ENCODE measurements at regions not wholly inside any gene's neighbourhood (a gene's known extent, or its start where the extent isn't known, plus 50 kb on each side); places are given as distances from the start of the nearest gene placed in this dataset.
A peak's percentile ranks its signal among the peaks of the same experiment; 100 is the strongest.

GRCh38 chr18:43596105-43596712 is 318.9 kb upstream of the SYT4 start:
- H3K36me3 ChIP-seq (ENCODE audit: control insufficient read depth in 4 of 4, insufficient read depth in 4 of 4, low read length in 4 of 4) = no peaks in the 10 kb centered on the region
- peak in 2 of 3 donors; percentile 34 to 52 for DNase-seq
- no peaks in the 10 kb centered on the region for H3K9me3 ChIP-seq (ENCODE audit: control insufficient read depth in 4 of 4, insufficient read depth in 3 of 4, low read length in 3 of 4)
- H3K4me1 ChIP-seq (ENCODE audit: control insufficient read depth in 5 of 5, insufficient read depth in 5 of 5, low read length in 5 of 5) = no peaks in the 10 kb centered on the region
- WGBS, 2 donors = 54 to 62% methylated on average over 3 of the region's 3 CpGs
- H3K27me3 ChIP-seq (ENCODE audit: control insufficient read depth in 3 of 3, insufficient read depth in 3 of 3, low read length in 2 of 3) = no peaks in the 10 kb centered on the region
- peak; percentile 53 for ATAC-seq (ENCODE audit: insufficient read depth, low FRiP score)
- no peak overlapping the region for H3K27ac ChIP-seq (ENCODE audit: low read depth in 1 of 2, low read length in 1 of 2)
- H3K4me3 ChIP-seq = no peak overlapping the region
- no peak for TF ChIP-seq CTCF (IDR thresholded peaks at IDR 0.05; ENCODE audit: control extremely low read depth, extremely low read depth)
- no peak overlapping the region for H3K9ac ChIP-seq (ENCODE audit: insufficient read depth in 1 of 2, low read length in 2 of 2)

- Histone ChIP-seq H3K9ac (ENCODE audit: insufficient read depth in 1 of 2, low read length in 2 of 2) (no peak overlapping the region), H3K27ac (ENCODE audit: low read depth in 1 of 2, low read length in 1 of 2) (no peak overlapping the region), H3K4me1 (ENCODE audit: control insufficient read depth in 5 of 5, insufficient read depth in 5 of 5, low read length in 5 of 5) (no peaks in the 10 kb centered on the region), H3K36me3 (ENCODE audit: control insufficient read depth in 4 of 4, insufficient read depth in 4 of 4, low read length in 4 of 4) (no peaks in the 10 kb centered on the region), H3K4me3 (no peak overlapping the region), H3K9me3 (ENCODE audit: control insufficient read depth in 4 of 4, insufficient read depth in 3 of 4, low read length in 3 of 4) (peaks cover 0 to 9% (median 0%) of the 10 kb centered on the region in 4 donors), H3K27me3 (ENCODE audit: control insufficient read depth in 3 of 3, insufficient read depth in 3 of 3, low read length in 2 of 3) (no peaks in the 10 kb centered on the region)
- WGBS, 2 donors = 63 to 67% methylated on average over 3 of the region's 3 CpGs
- ATAC-seq (ENCODE audit: insufficient read depth, low FRiP score) (no peak), DNase-seq (no peak)
- no peak for TF ChIP-seq CTCF (IDR thresholded peaks at IDR 0.05; ENCODE audit: control extremely low read depth, extremely low read depth)
Observed at GRCh38 chr18:43601432-43601831, 324.1 kb upstream of the SYT4 start.

- no peak overlapping the region for H3K4me3 ChIP-seq
- H3K27me3 ChIP-seq (ENCODE audit: control insufficient read depth in 3 of 3, insufficient read depth in 3 of 3, low read length in 2 of 3) = no peaks in the 10 kb centered on the region
- H3K27ac ChIP-seq (ENCODE audit: low read depth in 1 of 2, low read length in 1 of 2) = no peak overlapping the region
- H3K36me3 ChIP-seq (ENCODE audit: control insufficient read depth in 4 of 4, insufficient read depth in 4 of 4, low read length in 4 of 4) = no peaks in the 10 kb centered on the region
- no peak for TF ChIP-seq CTCF (IDR thresholded peaks at IDR 0.05; ENCODE audit: control extremely low read depth, extremely low read depth)
- no peak overlapping the region for H3K9ac ChIP-seq (ENCODE audit: insufficient read depth in 1 of 2, low read length in 2 of 2)
- no peaks in the 10 kb centered on the region for H3K4me1 ChIP-seq (ENCODE audit: control insufficient read depth in 5 of 5, insufficient read depth in 5 of 5, low read length in 5 of 5)
- WGBS, 2 donors = 78 to 83% methylated on average over 1 of the region's 1 CpG
- ATAC-seq (ENCODE audit: insufficient read depth, low FRiP score) (no peak), DNase-seq (no peak)
- H3K9me3 ChIP-seq (ENCODE audit: control insufficient read depth in 4 of 4, insufficient read depth in 3 of 4, low read length in 3 of 4) = peaks cover 0 to 9% (median 2%) of the 10 kb centered on the region in 4 donors
Observed at GRCh38 chr18:43605224-43605623, 327.9 kb upstream of the SYT4 start.

GRCh38 chr18:43606795-43607194 is 329.5 kb upstream of the SYT4 start:
- WGBS, 2 donors = 77 to 78% methylated on average over 5 of the region's 5 CpGs
- no peak for TF ChIP-seq CTCF (IDR thresholded peaks at IDR 0.05; ENCODE audit: control extremely low read depth, extremely low read depth)
- H3K4me1 ChIP-seq (ENCODE audit: control insufficient read depth in 5 of 5, insufficient read depth in 5 of 5, low read length in 5 of 5) = no peaks in the 10 kb centered on the region
- ATAC-seq (ENCODE audit: insufficient read depth, low FRiP score) = no peak
- no peaks in the 10 kb centered on the region for H3K36me3 ChIP-seq (ENCODE audit: control insufficient read depth in 4 of 4, insufficient read depth in 4 of 4, low read length in 4 of 4)
- H3K9ac ChIP-seq (ENCODE audit: insufficient read depth in 1 of 2, low read length in 2 of 2) = no peak overlapping the region
- no peak for DNase-seq
- H3K27ac ChIP-seq (ENCODE audit: low read depth in 1 of 2, low read length in 1 of 2) = no peak overlapping the region
- H3K4me3 ChIP-seq = no peak overlapping the region
- H3K9me3 ChIP-seq (ENCODE audit: control insufficient read depth in 4 of 4, insufficient read depth in 3 of 4, low read length in 3 of 4) = peaks cover 0 to 9% (median 2%) of the 10 kb centered on the region in 4 donors
- no peaks in the 10 kb centered on the region for H3K27me3 ChIP-seq (ENCODE audit: control insufficient read depth in 3 of 3, insufficient read depth in 3 of 3, low read length in 2 of 3)

Data from lung (tissue), 11 donors.